Heart right ventricle (tissue), 16 donors: ENCODE measurements at regions not wholly inside any gene's neighbourhood (a gene's known extent, or its start where the extent isn't known, plus 50 kb on each side); places are given as distances from the start of the nearest gene placed in this dataset.
"Not testable (repeated sequence)": the region's sequence is repeated elsewhere in the genome, so short reads cannot be mapped to it uniquely, and the experiment has no call there.

Source experiments
- ATAC-seq, 8 donors: fragments of 200-7000 bp; cut with Tn5 transposase; one replicate each; pipeline ENCODE4 v1.9.1; 2020; ENCODE audit warnings: mild to moderate bottlenecking in 8 of 8, moderate library complexity in 8 of 8, moderate number of reproducible peaks in 1 of 8
- DNase-seq, 2 donors: peaks; one replicate each; pipeline ENCODE4 v3.0.0-alpha.2; 2020
- H3K27ac ChIP-seq, 10 donors: fragments of 200-600 bp; sonication (generic) in 2 of 10; one replicate each; pipeline versions ENCODE4 v1.5.0 to v1.8.0; 2020 to 2022; ENCODE audit warnings: mild to moderate bottlenecking in 3 of 10
- H3K27me3 ChIP-seq, 7 donors: fragments of 200-600 bp; one replicate each; pipeline ENCODE4 v1.8.0; 2021 to 2022; ENCODE audit warnings: mild to moderate bottlenecking in 2 of 7
- H3K36me3 ChIP-seq, 9 donors: fragments of 200-600 bp; sonication (generic) in 1 of 9; one replicate each; pipeline versions ENCODE4 v1.5.0 to v1.8.0; 2020 to 2022; ENCODE audit warnings: mild to moderate bottlenecking in 2 of 9
- H3K4me1 ChIP-seq, 9 donors: fragments of 200-600 bp; sonication (generic) in 1 of 9; one replicate each; pipeline versions ENCODE4 v1.5.0 to v1.8.0; 2020 to 2022; ENCODE audit warnings: mild to moderate bottlenecking in 4 of 9
- H3K4me3 ChIP-seq, 10 donors: fragments of 200-600 bp; sonication (generic) in 2 of 10; one replicate each; pipeline versions ENCODE4 v1.5.0 to v1.8.0; 2020 to 2022; ENCODE audit warnings: mild to moderate bottlenecking in 7 of 10, moderate library complexity in 2 of 10
- H3K9me3 ChIP-seq, 11 donors: fragments of 200-600 bp in 10 of 11; sonication (generic) in 2 of 11; one replicate each; pipeline versions ENCODE4 v1.5.0 to v1.8.0; 2013 to 2022; ENCODE audit warnings: mild to moderate bottlenecking in 2 of 11, control low read depth in 1 of 11, moderate library complexity in 1 of 11
- WGBS, 2 donors: extraction: QIAGEN DNeasy Blood & Tissue Kit; methylation state at CpG; one replicate each; pipeline ENCODE4 v1.1.7; 2013; ENCODE audit warnings: inconsistent platforms in 1 of 2; 5-methylcytosine and 5-hydroxymethylcytosine counted together
- intact Hi-C, 10 donors: fragments of 100-400 bp; cut with DNase I; formaldehyde crosslinking; loops; one replicate each; pipeline versions ENCODE4 v1.11.1 to v1.14.2; 2022
- TF ChIP-seq, protein P1 (sequence below), 9 donors: fragments of 200-600 bp; sonication (generic) in 2 of 9; IDR thresholded peaks; one replicate each; pipeline versions ENCODE4 v1.5.0 to v1.8.0; 2021 to 2022; ENCODE audit warnings: antibody characterized with exemption in 9 of 9, mild to moderate bottlenecking in 5 of 9, moderate library complexity in 1 of 9
- donor health status: Arrhythmogenic right ventricular cardiomyopathy.
- donor health status: ischemic (EF 13 %, LVEDD 7.1; RV severe dilation, severe dysfunction).
- donor health status: healthy with polysubstance abuse.
- donor health status: DM: no; HTN: yes; CAD: no.
- donor health status: DM: no; HTN: no; CAD: no.
- donor health status: ischemic (EF 25% LVEDD 6.9; RV normal size, moderate dysfunction).
- donor health status: ischemic (EF 25% LVEDD 5.7; RV mildly dilated, moderate dysfunction).
- donor health status: healthy.
- donor health status: DM: yes; HTN: yes; CAD: no.
- donor health status: Ischemic cardiomyopathy.
- donor health status: ischemic (EF 35%, LVEDD 5.7; RV mildly dilated, moderate dysfunction).
- donor health status: nonischemic (EF 11% LVEDD 7.7; RV severe dilation, severe dysfunction).
- donor health status: DM: yes; HTN: yes; CAD: no.
- donor health status: PGD.
- donor health status: ischemic (EF 29% LVEDD 5.4; RV normal size, mild dysfunction).
- donor health status: nonischemic (EF 23%, LVEDD 6.1; RV moderate dilation, normal function).

- Histone ChIP-seq H3K27ac (no peak overlapping the region), H3K4me1 (no peaks in the 10 kb centered on the region), H3K9me3 (peaks cover 0 to 1% (median 0%) of the 10 kb centered on the region in 11 donors), H3K4me3 (no peak overlapping the region), H3K36me3 (no peaks in the 10 kb centered on the region), H3K27me3 (no peaks in the 10 kb centered on the region)
- ATAC-seq (no peak), DNase-seq (no peak)
- TF ChIP-seq, protein P1, sequence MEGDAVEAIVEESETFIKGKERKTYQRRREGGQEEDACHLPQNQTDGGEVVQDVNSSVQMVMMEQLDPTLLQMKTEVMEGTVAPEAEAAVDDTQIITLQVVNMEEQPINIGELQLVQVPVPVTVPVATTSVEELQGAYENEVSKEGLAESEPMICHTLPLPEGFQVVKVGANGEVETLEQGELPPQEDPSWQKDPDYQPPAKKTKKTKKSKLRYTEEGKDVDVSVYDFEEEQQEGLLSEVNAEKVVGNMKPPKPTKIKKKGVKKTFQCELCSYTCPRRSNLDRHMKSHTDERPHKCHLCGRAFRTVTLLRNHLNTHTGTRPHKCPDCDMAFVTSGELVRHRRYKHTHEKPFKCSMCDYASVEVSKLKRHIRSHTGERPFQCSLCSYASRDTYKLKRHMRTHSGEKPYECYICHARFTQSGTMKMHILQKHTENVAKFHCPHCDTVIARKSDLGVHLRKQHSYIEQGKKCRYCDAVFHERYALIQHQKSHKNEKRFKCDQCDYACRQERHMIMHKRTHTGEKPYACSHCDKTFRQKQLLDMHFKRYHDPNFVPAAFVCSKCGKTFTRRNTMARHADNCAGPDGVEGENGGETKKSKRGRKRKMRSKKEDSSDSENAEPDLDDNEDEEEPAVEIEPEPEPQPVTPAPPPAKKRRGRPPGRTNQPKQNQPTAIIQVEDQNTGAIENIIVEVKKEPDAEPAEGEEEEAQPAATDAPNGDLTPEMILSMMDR (IDR thresholded peaks at IDR 0.05), result no peak
- intact Hi-C loops, result loop anchor here in 1 of 10 donors (10.0 kb wide), 1 partner anchor 115 kb away; no protein-coding TSS in a partner anchor
- 84 to 89% methylated on average over 3 of the region's 3 CpGs for WGBS, 2 donors
Measured at GRCh38 chr21:25449950-25450349, 157.3 kb downstream of the MRPL39 start.

GRCh38 chr21:25441835-25442234 lies 165.4 kb downstream of the MRPL39 start:
- intact Hi-C loops, result no loop called here
- no peaks in the 10 kb centered on the region for H3K36me3 ChIP-seq
- H3K27me3 ChIP-seq, result no peaks in the 10 kb centered on the region
- no peaks in the 10 kb centered on the region for H3K4me1 ChIP-seq
- DNase-seq (no peak), ATAC-seq (no peak)
- 74 to 78% methylated on average over 2 of the region's 2 CpGs for WGBS, 2 donors
- peaks cover 0 to 9% (median 0%) of the 10 kb centered on the region in 11 donors for H3K9me3 ChIP-seq
- H3K27ac ChIP-seq, result no peak overlapping the region
- TF ChIP-seq, protein P1 (IDR thresholded peaks at IDR 0.05), result no peak
- no peak overlapping the region for H3K4me3 ChIP-seq

GRCh38 chr21:25437465-25437864 lies 169.8 kb downstream of the MRPL39 start:
- WGBS, 2 donors, result 85 to 89% methylated on average over 2 of the region's 2 CpGs
- intact Hi-C loops, H3K4me1 ChIP-seq, H3K4me3 ChIP-seq, DNase-seq, H3K9me3 ChIP-seq, ATAC-seq, H3K27ac ChIP-seq, H3K27me3 ChIP-seq, H3K36me3 ChIP-seq: not testable (repeated sequence)

- TF ChIP-seq, protein P1 (IDR thresholded peaks at IDR 0.05), result no peak
- no peaks in the 10 kb centered on the region for H3K4me1 ChIP-seq
- H3K36me3 ChIP-seq, result no peaks in the 10 kb centered on the region
- H3K27me3 ChIP-seq, result peaks cover 0 to 18% (median 0%) of the 10 kb centered on the region in 7 donors
- H3K9me3 ChIP-seq, result peaks cover 0 to 3% (median 0%) of the 10 kb centered on the region in 11 donors
- DNase-seq (no peak), ATAC-seq (no peak)
- H3K4me3 ChIP-seq, result no peak overlapping the region
- intact Hi-C loops, result loop anchor here in 6 of 10 donors (10.0 kb wide), 2 partner anchors 116 to 136 kb away; no protein-coding TSS in a partner anchor
- no peak overlapping the region for H3K27ac ChIP-seq
Measured at GRCh38 chr21:25428537-25428936, 178.7 kb downstream of the MRPL39 start.

DNA sequence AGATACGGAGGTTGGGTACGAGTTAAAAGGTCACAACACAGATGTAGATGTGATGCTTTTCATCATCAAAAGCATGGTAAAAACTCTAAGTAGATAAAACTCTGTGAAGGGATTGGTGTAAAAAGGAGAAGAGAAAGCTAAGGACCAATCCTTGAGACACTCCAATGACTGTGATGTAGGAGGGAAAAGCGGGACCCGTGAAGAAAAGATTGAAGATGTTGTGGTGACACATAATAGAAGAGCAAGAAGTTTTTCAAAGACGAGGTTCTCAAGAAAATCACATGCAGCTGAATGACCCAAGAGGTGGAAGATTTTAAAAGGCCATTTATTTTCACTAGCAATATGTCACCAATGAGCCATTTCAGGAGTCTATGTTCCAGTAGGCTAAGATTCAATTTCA lies 179.5 kb downstream of the MRPL39 start:
- ATAC-seq, result no peak
- Histone ChIP-seq H3K4me1 (no peaks in the 10 kb centered on the region), H3K9me3 (peaks cover 0 to 3% (median 0%) of the 10 kb centered on the region in 11 donors), H3K36me3 (no peaks in the 10 kb centered on the region), H3K27ac (no peak overlapping the region), H3K4me3 (no peak overlapping the region), H3K27me3 (peaks cover 0 to 18% (median 0%) of the 10 kb centered on the region in 7 donors)
- no peak for DNase-seq
- WGBS, 2 donors, result 82 to 84% methylated on average over 5 of the region's 5 CpGs
- TF ChIP-seq, protein P1 (IDR thresholded peaks at IDR 0.05), result no peak
- intact Hi-C loops, result loop anchor here in 6 of 10 donors (10.0 kb wide), 2 partner anchors 117 to 137 kb away; no protein-coding TSS in a partner anchor
